AG04449 (cell line): ENCODE measurements at regions not wholly inside any gene's neighbourhood (a gene's known extent, or its start where the extent isn't known, plus 50 kb on each side); places are given as distances from the start of the nearest gene placed in this dataset.

Experiments
- CTCF ChIA-PET: fragments of 350-600 bp; formaldehyde crosslinking; extraction: SDS; loops from one replicate; lab custom pipeline; 2021; ENCODE audit warnings: antibody characterized with exemption; lab: Yijun Ruan, JAX
- POLR2A ChIA-PET: fragments of 400-600, 350-600 bp; formaldehyde crosslinking; extraction: SDS; loops from one replicate; lab custom pipeline; 2020; ENCODE audit warnings: antibody characterized with exemption, inconsistent platforms; lab: Yijun Ruan, JAX
- DNase-seq: peaks from one replicate; pipeline ENCODE4 v3.0.0-alpha.2; 2010; ENCODE audit warnings: low read depth, low spot score
- H3K4me3 ChIP-seq: 2 replicates; pipeline ENCODE4 v1.5.1; 2011; ENCODE audit warnings: low read depth, mild to moderate bottlenecking, control low read depth, low read length
- TF ChIP-seq, protein P1 (sequence below): IDR thresholded peaks from one replicate; pipeline ENCODE4 v1.5.1; 2011; ENCODE audit warnings: mild to moderate bottlenecking, moderate library complexity, low read length, control low read depth, inconsistent platforms; ENCODE audit not compliant: insufficient read depth; ENCODE audit errors: missing control alignments

GRCh38 chr4:181331214-181331613 lies 912.0 kb upstream of the TENM3 start:
- no peak for DNase-seq
- TF ChIP-seq, protein P1, sequence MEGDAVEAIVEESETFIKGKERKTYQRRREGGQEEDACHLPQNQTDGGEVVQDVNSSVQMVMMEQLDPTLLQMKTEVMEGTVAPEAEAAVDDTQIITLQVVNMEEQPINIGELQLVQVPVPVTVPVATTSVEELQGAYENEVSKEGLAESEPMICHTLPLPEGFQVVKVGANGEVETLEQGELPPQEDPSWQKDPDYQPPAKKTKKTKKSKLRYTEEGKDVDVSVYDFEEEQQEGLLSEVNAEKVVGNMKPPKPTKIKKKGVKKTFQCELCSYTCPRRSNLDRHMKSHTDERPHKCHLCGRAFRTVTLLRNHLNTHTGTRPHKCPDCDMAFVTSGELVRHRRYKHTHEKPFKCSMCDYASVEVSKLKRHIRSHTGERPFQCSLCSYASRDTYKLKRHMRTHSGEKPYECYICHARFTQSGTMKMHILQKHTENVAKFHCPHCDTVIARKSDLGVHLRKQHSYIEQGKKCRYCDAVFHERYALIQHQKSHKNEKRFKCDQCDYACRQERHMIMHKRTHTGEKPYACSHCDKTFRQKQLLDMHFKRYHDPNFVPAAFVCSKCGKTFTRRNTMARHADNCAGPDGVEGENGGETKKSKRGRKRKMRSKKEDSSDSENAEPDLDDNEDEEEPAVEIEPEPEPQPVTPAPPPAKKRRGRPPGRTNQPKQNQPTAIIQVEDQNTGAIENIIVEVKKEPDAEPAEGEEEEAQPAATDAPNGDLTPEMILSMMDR = no peak
- no peak overlapping the region for H3K4me3 ChIP-seq
- CTCF ChIA-PET = no interaction called here
- POLR2A ChIA-PET = no interaction called here

DNA sequence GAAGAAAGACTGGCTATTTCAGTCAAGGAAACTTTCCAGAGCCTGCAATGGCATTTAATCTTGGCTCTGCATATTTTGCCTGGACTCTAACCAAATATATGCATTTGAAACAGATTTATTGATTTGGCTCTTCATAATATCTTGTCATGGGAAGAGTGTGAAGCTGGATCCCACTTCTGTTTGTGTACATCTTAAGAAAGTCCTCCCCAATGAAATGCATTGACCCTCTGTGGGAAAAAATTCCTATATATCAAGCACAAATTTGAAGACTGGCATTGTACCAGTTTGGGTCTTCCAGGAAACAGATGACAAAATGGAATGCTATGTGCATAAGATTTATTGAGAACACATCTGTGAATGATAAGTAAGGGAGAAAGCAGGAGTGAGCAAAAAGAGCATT lies 897.3 kb upstream of the TENM3 start:
- TF ChIP-seq, protein P1 = no peak
- POLR2A ChIA-PET = no interaction called here
- CTCF ChIA-PET = no interaction called here
- H3K4me3 ChIP-seq = no peak overlapping the region
- DNase-seq = no peak

- DNase-seq = no peak
- ChIA-PET CTCF (no interaction called here), POLR2A (no interaction called here)
- no peak overlapping the region for H3K4me3 ChIP-seq
- TF ChIP-seq, protein P1 = no peak
Observed at GRCh38 chr4:181350615-181351415, 892.4 kb upstream of the TENM3 start.

DNA sequence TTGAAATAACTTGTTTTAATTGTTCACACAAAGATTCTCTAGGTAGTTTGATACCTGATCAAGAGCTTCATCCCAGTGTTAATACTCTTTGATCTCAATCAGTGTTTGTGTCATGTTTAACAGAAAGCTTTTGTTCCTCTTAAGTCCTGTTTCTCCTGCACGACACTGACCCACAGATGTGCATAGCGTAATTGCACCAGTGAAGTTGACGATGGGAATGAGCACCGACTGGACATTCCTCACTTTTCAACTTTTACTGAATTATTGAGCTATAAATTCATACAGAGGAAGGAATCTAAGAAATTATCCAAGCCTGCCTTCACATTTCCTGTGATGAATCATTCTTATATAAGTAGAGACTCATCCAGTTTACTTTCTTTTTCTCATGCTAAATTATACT lies 878.7 kb upstream of the TENM3 start:
- ChIA-PET POLR2A (no interaction called here), CTCF (no interaction called here)
- no peak for DNase-seq
- no peak overlapping the region for H3K4me3 ChIP-seq
- TF ChIP-seq, protein P1 = no peak

DNA sequence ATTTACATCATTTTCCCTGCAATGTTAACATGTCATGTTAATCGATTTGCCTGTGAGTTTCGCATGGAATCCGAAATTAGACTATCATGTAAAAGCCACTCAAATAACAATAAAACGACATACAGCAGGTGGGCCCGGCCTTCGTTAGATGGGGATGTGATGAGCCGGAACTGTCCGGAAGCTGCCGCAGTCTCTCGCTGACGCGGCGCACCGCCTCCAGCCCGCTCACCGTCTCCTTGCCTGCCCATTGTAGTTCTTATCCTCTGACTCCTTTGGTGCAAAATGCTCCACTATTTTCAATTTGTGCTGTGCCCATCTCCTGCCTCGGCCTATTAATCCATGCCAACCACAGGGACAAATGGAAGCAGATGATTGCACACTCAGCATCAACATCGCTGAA lies 877.5 kb upstream of the TENM3 start:
- TF ChIP-seq, protein P1 = no peak
- POLR2A ChIA-PET = no interaction called here
- H3K4me3 ChIP-seq = no peak overlapping the region
- DNase-seq = no peak
- CTCF ChIA-PET = no interaction called here

- H3K4me3 ChIP-seq = no peak overlapping the region
- no peak for DNase-seq
- TF ChIP-seq, protein P1 = no peak
- ChIA-PET CTCF (interaction anchor here (0.7 kb wide), 1 partner anchor 683 kb away, joined by 3 read pairs; no protein-coding TSS in a partner anchor), POLR2A (no interaction called here)
Observed at GRCh38 chr4:181372014-181372413, 871.2 kb upstream of the TENM3 start.
